ENCODE measurements at regions not wholly inside any gene's neighbourhood (a gene's known extent, or its start where the extent isn't known, plus 50 kb on each side); places are given as distances from the start of the nearest gene placed in this dataset.

GRCh38 chr18:72427721-72428120, 116.4 kb downstream of the CBLN2 start (continued):
- TF ChIP-seq DBP (CRISPR knock-in tag; IDR thresholded peaks at IDR 0.05; ENCODE audit: not compliant biosample characterization) (no peak), ZNF251 (CRISPR knock-in tag; IDR thresholded peaks at IDR 0.05) (no peak)

GRCh38 chr18:72419914-72420313, 124.2 kb downstream of the CBLN2 start:
- CTCF ChIA-PET (ENCODE audit: low intra/inter-chr PET ratio, low total read pairs): no interaction called here
- TF ChIP-seq KIAA2018 (CRISPR knock-in tag; IDR thresholded peaks at IDR 0.05; ENCODE audit: borderline replicate concordance) (no peak), ZNF367 (CRISPR knock-in tag; IDR thresholded peaks at IDR 0.05; ENCODE audit: borderline replicate concordance) (no peak), CBX1 (IDR thresholded peaks at IDR 0.05; ENCODE audit: low read depth) (no peak), POLR2AphosphoS5 (IDR thresholded peaks at IDR 0.05; ENCODE audit: low read depth, low read length) (no peak), ZBTB44 (CRISPR knock-in tag; IDR thresholded peaks at IDR 0.05) (no peak), MIER3 (CRISPR knock-in tag; IDR thresholded peaks at IDR 0.05; ENCODE audit: borderline replicate concordance) (no peak), E2F2 (CRISPR knock-in tag; IDR thresholded peaks at IDR 0.05; ENCODE audit: borderline replicate concordance) (no peak), PHF5A (CRISPR knock-in tag; IDR thresholded peaks at IDR 0.05; ENCODE audit: low read depth, unreplicated experiment) (no peak), SMYD3 (CRISPR knock-in tag; IDR thresholded peaks at IDR 0.05) (no peak)

More at GRCh38 chr18:72419914-72420313, 124.2 kb downstream of the CBLN2 start:
- H3K4me2 ChIP-seq (ENCODE audit: low read depth, low read length): no peak overlapping the region
- H3K36me3 ChIP-seq (replicated peaks in 1 of 2; ENCODE audit: control insufficient read depth in 1 of 2, insufficient read depth in 2 of 2, low read length in 2 of 2): no peaks in the 10 kb centered on the region
- BruUV-seq (replicated peaks): no TSS peak
- in situ Hi-C loops (cut with HindIII; ENCODE audit: extremely low pct_ligation_motif_present, low pct_unique_long_range_greater_than_20kb): no loop called here
- H2AFZ ChIP-seq (ENCODE audit: low read length): no peak overlapping the region
- H3K4me1 ChIP-seq (ENCODE audit: insufficient read depth, low read length): no peaks in the 10 kb centered on the region
- no peaks in the 10 kb centered on the region for H3K27me3 ChIP-seq (ENCODE audit: control insufficient read depth in 1 of 2, insufficient read depth in 2 of 2, low read length in 2 of 2)
- 12% methylated on average over 4 of the region's 4 CpGs for WGBS (ENCODE audit: low lambda C conversion rate)
- no peak overlapping the region for H3K9ac ChIP-seq (ENCODE audit: insufficient read depth, low read depth, low read length)
- DNase-seq (ENCODE audit: low spot score) (no peak), ATAC-seq (no peak), FAIRE-seq (no peak)
- H3K79me2 ChIP-seq (ENCODE audit: insufficient read depth, low read length): no peaks in the 10 kb centered on the region
- intact Hi-C loops (cut with micrococcal nuclease; ENCODE audit: unreplicated experiment): no loop called here
- no peaks in the 10 kb centered on the region for H3K9me3 ChIP-seq (ENCODE audit: low read length)
- H3K27ac ChIP-seq (ENCODE audit: extremely low read length, insufficient read depth, low read length): no peak overlapping the region
- POLR2A ChIA-PET: no interaction called here
- H3K4me3 ChIP-seq (replicated peaks in 1 of 3; ENCODE audit: insufficient read depth in 1 of 3, low read depth in 2 of 3, low read length in 3 of 3): no peak overlapping the region
- H4K20me1 ChIP-seq (ENCODE audit: insufficient read depth, low read length): no peaks in the 10 kb centered on the region

Measured in HepG2 (cell line).